ENCODE measurements at regions not wholly inside any gene's neighbourhood (a gene's known extent, or its start where the extent isn't known, plus 50 kb on each side); places are given as distances from the start of the nearest gene placed in this dataset.
"Not testable (repeated sequence)": the region's sequence is repeated elsewhere in the genome, so short reads cannot be mapped to it uniquely, and the experiment has no call there.

- Histone ChIP-seq H3K36me3 (ENCODE audit: low read depth, missing control alignments) (no peaks in the 10 kb centered on the region), H3K27ac (no peak overlapping the region), H3K4me1 (no peaks in the 10 kb centered on the region), H3K4me3 (no peak overlapping the region), H3K9me3 (no peaks in the 10 kb centered on the region), H3K27me3 (no peaks in the 10 kb centered on the region)
- TF ChIP-seq POLR2A (IDR thresholded peaks at IDR 0.05) (no peak), CTCF (IDR thresholded peaks at IDR 0.05) (no peak)
- intact Hi-C loops (cut with DNase I; ENCODE audit: low total_unique reads) = no loop called here
- DNase-seq = no peak
These were observed 366.4 kb downstream of the RAP2B start for GRCh38 chr3:153528473-153528872.

GRCh38 chr3:153539263-153539662 lies 377.2 kb downstream of the RAP2B start:
- Histone ChIP-seq H3K9me3 (no peaks in the 10 kb centered on the region), H3K27ac (no peak overlapping the region), H3K4me1 (no peaks in the 10 kb centered on the region), H3K27me3 (no peaks in the 10 kb centered on the region), H3K36me3 (ENCODE audit: low read depth, missing control alignments) (no peaks in the 10 kb centered on the region), H3K4me3 (no peak overlapping the region)
- TF ChIP-seq CTCF (IDR thresholded peaks at IDR 0.05) (no peak), POLR2A (IDR thresholded peaks at IDR 0.05) (no peak)
- DNase-seq = no peak
- intact Hi-C loops (cut with DNase I; ENCODE audit: low total_unique reads) = no loop called here
- WGBS, 2 donors = 65 to 80% methylated on average over 1 of the region's 1 CpG

GRCh38 chr3:153545471-153545870 lies 383.4 kb downstream of the RAP2B start:
- no peak overlapping the region for H3K4me3 ChIP-seq
- intact Hi-C loops (cut with DNase I; ENCODE audit: low total_unique reads) = no loop called here
- no peaks in the 10 kb centered on the region for H3K27me3 ChIP-seq
- TF ChIP-seq CTCF (IDR thresholded peaks at IDR 0.05) = no peak
- no peak for TF ChIP-seq POLR2A (IDR thresholded peaks at IDR 0.05)
- no peak for DNase-seq
- 61 to 64% methylated on average over 3 of the region's 3 CpGs for WGBS, 2 donors
- no peaks in the 10 kb centered on the region for H3K4me1 ChIP-seq
- no peak overlapping the region for H3K27ac ChIP-seq
- H3K36me3 ChIP-seq (ENCODE audit: low read depth, missing control alignments) = no peaks in the 10 kb centered on the region
- no peaks in the 10 kb centered on the region for H3K9me3 ChIP-seq

- whole genome bisulfite sequencing, 2 donors = 92 to 94% methylated on average over 1 of the region's 1 CpG
- Histone ChIP-seq H3K36me3 (ENCODE audit: low read depth, missing control alignments) (no peaks in the 10 kb centered on the region), H3K27ac (no peak overlapping the region), H3K27me3 (no peaks in the 10 kb centered on the region), H3K4me1 (no peaks in the 10 kb centered on the region), H3K4me3 (no peak overlapping the region), H3K9me3 (no peaks in the 10 kb centered on the region)
- TF ChIP-seq POLR2A (IDR thresholded peaks at IDR 0.05) = no peak
- no peak for TF ChIP-seq CTCF (IDR thresholded peaks at IDR 0.05)
- DNase-seq = no peak
- intact Hi-C loops (cut with DNase I; ENCODE audit: low total_unique reads) = no loop called here
These were observed 385.9 kb downstream of the RAP2B start for GRCh38 chr3:153547970-153548369.

GRCh38 chr3:153549686-153550085 lies 387.7 kb downstream of the RAP2B start:
- H3K27ac ChIP-seq; H3K4me1 ChIP-seq; H3K36me3 ChIP-seq (ENCODE audit: low read depth, missing control alignments); DNase-seq; H3K4me3 ChIP-seq; intact Hi-C loops (cut with DNase I; ENCODE audit: low total_unique reads); H3K9me3 ChIP-seq; H3K27me3 ChIP-seq: not testable (repeated sequence)

All from testis (tissue), 2 donors.